ENCODE measurements at regions not wholly inside any gene's neighbourhood (a gene's known extent, or its start where the extent isn't known, plus 50 kb on each side); places are given as distances from the start of the nearest gene placed in this dataset.

DNA sequence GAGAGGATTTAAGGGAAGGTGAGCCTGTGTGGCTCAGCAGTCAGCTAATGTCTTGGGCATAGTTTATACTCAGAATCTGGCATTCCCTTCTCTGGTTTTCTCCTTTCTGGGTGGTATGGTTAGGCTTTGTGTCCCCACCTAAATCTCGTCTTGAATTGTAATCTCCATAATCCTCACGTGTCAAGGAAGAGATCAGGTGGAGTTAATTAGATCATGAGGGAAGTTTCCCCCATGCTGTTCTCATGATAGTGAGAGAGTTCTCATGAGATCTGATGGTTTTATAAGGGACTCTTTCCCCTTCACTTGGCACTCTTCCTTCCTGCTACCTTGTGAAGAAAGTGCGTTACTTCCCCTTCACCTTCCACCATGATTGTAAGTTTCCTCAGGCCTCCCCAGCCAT lies 169.8 kb upstream of the PELI2 start:
- DNase-seq = no peak

DNA sequence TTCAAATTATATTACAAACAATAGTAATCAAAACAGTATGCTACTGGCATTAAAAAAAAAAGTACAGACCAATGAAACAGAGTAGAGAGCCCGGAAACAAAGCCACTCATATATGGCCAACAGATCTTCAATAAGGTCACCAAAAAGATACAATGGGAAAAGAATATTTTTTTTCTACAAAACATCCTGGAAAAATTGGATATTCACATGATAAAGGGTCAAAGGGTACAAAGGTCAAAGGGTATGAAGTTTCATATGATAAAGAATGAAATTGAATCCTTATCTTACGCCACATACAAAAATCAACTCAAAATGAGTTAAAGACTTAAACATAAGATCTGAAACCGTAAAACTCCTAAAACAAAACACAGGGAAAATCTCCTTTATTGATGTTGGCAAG lies 168.5 kb upstream of the PELI2 start:
- no peak for DNase-seq

DNA sequence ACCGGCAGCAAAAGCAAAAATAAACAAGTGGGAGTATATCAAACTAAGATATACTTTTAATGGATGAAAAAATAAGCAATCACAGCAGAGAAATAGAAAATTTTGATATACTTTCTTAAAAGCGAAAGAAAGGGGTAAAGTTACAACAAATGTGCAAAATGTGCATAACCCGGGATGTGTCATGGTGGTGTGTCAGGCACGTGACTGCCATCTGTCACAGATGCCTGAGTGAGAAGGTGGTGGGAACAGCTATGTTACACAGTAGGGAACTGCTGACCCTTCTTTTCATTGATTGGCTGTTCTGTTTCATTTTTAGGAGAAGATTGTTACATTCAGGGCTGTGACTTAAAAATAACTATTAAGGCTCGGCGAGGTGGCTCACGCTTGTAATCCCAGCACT lies 168.1 kb upstream of the PELI2 start:
- no peak for DNase-seq

DNA sequence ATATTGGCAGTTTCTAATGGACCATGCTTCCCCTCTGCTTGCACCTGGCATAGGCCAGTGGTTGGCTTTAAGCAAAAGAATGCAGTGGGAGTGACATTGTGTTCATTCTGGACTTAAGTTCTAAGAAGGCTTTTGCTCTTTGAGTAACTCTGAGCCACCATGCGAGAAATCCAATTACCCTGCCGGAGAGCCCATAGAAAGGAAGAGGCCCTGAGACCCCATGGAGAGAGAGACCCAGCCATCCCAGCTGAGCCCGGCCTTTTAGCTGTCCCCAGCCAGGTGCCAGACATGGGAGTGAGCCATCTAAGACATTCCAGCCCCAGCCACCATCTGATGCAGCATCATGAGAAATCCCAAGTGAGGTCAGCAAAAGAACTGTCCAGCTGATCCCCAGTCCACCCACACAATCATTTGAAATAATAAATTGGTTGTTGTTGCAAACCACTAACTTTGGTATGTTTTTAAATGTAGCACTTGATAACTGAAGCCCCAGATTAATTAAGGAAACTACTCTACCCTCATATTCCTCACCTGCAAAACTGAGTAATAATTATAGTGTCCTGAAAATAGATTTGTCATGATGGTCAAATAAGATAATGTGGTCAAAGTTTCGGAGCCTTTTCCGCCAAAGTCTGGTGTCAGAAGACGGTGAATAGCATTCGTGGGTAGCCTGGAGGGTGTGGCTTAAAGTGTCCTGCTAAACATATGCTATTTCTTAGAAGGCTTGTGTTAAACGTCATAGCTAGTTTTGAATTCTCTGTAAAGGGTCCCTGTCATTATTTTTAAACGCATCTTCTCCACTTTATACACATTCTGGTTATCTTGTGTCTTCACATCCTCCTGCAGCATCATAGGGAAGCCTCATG lies 166.6 kb upstream of the PELI2 start:
- DNase-seq = no peak

DNA sequence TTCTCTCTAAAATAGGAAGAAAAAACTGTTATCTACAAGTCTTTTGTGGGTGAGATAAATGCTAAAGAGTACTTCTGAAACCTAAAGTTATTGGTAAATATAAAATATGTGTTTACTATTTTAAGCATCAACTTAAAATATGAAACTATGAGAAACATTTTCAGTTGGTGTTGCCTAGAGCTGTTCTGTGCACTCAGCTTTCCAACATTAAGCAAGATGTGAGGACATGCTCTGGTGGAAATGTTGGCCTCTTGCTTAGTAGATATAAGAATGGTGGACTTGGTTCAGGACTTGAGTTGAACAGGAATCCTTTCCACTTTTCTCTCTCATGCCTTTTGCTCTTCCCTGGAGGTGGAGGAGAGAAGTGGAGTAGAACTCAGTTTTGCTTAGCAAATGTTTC lies 164.1 kb upstream of the PELI2 start:
- no peak for DNase-seq

DNA sequence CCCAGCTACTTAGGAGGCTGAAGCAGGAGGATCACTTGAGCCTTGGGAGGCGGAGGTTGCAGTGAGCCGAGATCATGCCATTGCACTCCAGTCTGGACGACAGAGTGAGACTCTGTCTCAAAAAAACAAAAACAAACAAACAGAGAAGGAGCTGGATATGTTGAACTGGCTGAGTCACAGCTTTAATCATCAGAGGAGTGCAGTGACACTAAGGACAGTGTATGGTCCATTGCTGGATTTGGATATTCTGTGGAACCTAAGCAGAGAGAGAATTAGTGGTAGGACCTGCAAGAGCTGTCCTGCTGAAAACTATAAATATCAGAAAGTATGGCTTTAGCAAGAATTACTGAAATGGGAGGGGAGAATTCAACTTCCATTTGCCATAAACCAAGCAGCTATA lies 163.0 kb upstream of the PELI2 start:
- no peak for DNase-seq

DNA sequence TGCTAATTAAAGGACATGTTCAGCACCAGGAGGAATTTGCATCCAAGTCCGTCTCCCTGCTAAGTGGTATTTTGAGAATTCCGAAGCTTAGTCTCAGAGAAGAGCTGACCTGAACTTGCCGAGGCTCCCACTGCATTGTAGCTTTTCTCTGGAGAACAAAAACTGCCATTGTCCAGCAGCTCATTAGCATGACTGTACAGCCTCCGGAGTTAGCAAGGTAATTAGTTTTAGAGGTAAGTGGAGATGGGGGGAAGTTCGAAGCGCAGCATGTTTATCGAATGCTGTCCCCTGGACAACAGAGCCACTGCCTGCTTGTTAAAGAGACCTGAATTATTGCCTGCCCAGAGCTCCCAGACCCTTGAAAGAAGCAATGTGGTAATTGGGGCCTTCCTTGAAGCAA lies 160.3 kb upstream of the PELI2 start:
- no peak for DNase-seq

DNA sequence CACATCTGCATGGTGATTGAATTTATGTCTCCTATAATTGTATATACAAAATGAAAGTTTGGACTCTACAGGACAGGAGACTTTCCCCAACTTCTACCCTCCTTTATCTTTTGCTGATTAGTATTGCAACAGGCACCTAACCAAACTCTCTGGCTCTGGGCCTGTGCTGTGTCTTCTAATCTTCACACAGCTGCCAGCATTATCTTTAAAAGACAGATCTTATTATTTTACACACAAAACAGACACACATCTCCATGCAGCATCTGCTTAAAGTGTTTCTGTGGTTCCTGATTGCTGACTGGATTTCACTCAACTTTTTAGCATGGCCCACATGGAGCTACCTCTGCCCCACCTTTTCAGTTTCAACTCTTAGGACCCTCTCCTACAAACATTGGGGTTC lies 154.9 kb upstream of the PELI2 start:
- no peak for DNase-seq

DNA sequence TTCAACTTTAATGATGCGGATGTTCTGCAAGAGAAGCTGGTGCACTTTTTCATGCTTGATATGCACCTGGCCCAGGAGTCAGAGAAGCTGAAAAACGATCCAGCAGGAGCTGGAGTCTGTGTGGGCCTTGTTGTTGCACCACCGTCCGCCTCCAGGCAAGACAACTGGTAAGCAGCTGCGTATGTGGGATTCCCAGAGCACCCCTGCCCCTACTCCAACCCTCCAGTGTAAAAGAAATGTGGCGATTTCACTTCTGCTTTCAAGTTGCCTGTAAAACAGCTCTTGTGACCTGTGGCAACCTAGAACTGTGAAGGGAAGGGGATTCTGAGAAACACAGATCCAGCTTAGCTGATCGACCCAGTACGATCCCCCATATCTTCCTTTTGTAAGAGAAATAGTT lies 154.1 kb upstream of the PELI2 start:
- no peak for DNase-seq

DNA sequence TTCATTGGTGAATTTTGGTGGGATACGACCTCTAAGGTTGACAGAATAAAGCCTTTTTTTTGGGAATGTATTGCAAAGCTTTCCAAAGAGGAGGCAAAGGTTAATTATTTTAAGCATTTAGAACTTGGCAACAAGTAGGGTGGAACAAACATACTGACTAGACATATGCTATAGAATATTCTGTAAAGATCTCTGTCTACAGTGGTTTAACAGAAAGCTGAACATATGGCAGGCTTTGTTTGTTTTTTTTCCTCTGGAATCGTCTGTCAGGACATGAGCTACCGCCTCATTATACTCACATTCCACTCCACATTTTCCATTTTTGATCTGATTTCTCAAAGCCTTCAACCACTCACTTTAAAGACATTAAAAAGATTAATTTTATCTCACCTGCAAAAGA lies 153.4 kb upstream of the PELI2 start:
- DNase-seq = no peak

DNA sequence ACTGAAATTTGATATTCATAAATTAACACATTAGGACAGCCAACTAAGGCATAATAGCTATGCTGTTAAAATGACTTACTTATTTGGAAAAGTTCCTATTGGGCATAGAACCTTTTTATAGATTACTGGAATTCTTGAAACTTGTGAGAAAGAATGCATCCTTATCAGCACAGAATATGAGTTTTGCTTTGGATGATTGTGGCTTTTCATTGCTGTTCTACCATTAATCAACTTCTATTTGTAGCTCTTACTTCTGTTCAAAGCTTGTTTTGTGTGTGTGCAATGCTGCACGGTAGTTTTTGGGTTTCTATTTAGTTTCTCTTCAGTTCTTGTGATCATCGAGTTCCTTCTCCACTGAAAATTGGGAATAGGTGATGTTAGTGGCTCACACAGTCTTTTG lies 152.4 kb upstream of the PELI2 start:
- DNase-seq = no peak

DNA sequence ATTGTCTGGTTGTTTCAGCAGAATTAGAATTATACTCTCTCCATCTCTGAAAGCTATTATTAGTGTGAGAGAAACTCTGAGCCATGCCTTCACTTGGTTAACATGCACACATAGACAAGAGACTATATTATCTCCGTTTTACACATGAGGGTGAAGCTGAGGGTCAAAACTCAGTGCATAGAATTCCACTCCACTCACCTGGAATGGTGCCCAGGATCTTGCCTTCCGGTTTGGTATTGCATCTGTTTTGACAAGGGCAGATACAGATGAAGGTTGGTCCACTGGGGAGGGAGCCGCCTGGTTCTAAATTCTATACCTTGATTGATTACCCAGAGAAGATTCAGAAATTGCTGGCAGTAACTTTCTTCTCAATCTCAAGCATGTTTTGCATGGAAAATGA lies 149.5 kb upstream of the PELI2 start:
- DNase-seq = no peak

DNA sequence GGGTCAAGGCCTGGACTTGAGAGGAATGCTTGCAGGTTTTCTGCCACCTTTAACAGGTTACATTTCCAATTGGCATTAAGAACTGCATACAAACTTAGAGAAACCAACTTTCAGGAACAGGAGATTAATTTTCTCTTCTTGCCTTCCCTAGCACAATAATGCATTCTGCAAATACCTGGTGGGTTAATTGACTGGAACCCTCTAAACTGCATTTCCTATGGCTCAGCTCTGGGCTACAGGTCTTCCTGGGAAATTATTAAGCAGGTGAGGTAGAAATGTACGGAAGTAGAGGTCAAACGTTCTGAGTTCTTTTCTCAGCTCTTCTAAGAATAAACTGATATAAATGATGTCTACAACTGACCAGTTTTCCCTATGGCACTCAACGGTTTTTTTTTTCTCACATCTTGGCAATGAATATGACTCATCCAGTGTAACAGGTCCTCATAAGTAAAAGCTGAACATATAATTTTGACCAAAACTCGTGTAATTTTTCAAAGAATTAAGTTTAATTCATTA lies 144.9 kb upstream of the PELI2 start:
- no peak for DNase-seq

DNA sequence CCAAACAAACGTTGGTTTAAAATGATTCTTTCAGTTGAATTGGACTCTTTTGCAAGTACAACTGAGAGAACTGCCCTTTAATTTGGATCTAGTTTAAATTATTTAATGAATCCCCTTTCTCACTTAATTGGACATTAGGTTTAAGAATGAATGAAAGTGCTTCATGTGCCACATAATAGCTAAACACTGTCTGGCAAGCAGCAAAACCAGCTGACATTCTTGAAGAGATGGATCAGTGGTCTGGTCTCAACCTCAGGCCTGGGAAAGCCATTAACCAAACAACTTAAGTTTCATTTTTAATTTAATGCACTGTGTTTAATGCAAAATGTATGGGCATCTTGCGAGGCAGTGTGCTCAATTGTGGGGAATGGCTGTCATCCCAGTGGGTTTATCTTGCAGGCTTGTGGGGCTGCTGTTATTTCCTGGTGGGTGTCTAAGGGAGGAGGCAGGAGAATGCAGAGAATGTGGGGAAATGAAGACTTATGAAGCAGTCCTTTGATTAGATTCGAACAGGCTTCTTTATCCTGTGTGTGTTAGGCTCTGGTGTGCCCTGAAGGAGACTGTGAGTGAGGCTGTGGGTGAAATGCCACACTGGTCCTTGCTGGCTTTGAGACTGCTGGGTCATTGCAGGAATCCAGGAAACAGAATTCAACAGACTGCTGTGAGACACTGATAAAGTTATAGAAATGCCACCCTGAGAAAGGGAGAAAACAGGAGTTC lies 144.1 kb upstream of the PELI2 start:
- DNase-seq = no peak

DNA sequence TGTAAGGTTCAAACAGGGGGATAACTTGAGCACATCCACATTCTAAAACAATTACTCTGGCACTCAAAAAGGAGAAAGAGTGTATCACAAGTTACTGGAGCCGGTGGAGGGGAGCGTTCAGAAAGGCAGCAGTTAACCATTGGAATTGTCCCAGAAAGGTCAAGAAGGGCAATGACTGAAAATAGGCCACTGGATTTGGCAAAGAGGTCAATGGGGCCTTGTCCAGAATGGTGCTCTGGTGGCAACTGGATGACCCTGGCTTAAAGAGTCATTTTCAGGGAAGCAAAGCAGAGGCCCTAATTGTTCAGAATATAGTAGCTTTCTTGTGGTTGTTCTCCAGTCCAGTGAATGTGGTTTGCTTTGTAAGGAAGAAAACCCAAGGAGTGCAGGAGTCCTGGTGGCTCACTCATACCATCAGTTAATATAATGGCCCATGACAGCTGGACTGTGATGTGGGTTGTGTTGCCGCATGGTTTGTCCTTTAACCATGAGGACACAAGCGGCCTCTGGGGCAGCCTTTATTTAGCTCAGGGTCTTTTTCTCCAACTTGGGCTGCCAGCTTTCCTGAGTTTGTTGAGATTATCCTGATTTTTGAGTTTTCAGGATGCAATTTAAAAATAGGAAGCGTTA lies 142.8 kb upstream of the PELI2 start:
- no peak for DNase-seq

DNA sequence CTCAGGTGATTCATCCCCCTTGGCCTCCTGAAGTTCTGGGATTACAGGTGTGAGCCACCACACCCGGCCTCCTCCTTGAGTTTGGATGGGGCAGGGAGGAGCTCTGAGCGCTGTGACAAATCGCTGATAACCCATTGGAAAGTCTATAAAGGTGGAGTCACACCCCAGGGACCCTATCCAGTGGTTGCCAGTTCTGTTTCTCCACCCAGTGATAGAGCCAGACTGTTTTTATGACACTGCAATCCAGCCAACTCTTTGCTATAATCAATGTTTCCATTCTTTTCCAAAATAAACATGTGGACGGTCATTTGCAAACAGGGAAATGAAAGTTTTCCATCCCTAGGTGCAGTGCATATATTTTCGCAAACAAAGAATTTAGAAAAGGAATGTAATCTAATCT lies 142.0 kb upstream of the PELI2 start:
- DNase-seq = no peak

DNA sequence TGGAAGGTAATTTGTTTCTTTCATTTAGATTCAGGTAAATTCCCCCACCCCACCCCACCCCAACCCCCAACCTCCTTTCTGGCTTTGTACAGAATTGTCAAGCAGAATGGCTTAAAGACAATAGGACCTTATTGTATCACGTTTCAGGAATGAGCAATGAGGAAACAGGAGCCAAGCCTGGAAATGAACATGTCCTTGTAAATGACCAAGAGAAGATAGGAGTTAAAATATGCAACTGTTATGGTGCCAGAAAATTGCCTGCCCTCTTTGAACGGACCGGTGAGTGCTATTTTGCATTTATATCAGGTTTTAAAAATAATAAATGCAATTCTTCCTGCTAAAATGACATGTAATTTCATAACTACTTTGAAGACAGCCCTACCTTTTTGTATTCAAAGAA lies 141.6 kb upstream of the PELI2 start:
- no peak for DNase-seq

DNA sequence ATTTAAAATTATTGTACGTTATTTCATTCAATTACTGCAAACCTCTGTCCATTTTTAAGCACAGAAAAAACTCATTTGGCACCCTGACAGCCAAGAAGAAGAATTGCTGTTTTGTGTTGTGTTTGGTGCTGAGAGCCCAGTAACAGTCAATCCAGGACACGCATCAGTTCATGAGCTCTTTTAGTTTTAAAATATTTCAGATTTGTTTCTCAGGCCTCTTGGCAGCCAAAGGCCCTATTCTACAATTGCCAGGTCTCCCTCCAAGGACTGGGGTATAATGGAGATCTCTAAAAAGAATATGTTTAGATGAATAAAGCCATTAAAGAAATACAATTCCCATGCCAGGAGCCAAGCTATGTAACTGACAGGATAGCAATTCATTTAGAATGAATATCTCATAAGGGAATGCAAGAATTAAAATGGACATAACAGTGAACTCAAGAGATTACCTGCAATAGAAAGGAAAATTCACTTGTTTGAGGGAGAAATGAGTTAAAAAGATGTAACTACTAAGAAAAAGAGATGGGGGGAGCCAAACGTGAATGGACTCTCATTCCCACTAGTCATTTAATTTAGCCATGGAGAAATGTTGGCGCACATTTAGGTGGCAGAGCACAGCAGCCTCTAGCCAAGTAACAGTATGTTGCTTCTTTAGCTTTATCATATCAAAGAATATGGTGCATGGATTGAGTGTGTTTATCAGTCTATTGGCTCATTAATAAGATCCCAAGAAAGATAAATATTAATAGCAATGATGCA lies 140.6 kb upstream of the PELI2 start:
- no peak for DNase-seq

DNA sequence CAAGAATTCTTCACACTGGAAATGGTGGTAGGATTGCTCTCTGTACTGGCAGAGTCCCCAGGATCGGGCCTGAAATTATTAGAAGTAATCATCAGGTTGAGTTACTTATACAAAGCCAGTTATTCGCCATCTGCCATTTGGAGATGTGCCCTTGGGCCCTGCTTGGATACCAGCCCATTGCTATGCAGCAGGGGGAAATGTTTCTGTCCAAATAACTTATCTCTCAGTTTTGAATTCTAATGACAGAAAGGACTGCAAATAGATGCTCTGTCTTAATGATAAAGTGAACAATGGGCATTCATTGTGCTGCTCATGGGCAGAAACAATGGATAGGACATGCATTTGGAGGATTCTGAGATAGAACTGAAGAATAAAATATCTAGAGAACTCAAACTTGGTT lies 139.1 kb upstream of the PELI2 start:
- no peak for DNase-seq

DNA sequence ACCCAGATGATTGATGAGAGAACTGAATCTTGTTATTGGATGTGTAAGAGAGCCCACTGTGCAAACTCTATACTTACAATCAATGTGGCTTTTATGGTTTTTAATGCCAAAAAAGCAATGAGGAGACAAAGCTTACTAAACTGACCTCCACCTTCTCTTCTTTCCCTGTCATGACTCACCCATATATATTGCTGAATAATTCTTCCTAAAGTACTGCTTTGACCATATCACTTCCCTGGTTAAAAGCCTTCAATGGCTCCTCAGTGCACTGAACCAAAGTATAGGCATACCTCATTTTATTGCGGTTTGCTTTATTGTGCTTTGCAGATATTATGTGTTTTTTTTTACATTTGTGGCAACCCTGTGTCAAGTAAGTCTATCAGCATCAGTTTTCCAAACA lies 138.4 kb upstream of the PELI2 start:
- DNase-seq = no peak

DNA sequence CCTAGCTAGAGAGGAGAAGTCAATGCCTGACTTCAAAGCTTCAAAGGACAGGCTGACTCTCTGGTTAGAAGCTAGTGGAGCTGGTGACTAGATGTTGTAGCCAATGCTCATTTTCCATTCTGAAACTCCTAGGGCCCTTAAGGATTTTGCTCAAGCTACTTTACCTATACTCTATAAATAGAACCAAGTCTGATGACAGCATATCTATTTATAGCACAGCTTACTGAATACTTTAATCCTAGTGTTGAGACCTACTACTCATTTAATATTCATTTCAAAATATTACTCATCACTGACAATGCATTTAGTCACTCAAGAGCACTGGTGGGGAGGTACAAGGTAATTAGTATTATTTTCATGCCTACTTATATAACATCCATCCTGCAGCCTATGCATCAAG lies 137.2 kb upstream of the PELI2 start:
- no peak for DNase-seq

DNA sequence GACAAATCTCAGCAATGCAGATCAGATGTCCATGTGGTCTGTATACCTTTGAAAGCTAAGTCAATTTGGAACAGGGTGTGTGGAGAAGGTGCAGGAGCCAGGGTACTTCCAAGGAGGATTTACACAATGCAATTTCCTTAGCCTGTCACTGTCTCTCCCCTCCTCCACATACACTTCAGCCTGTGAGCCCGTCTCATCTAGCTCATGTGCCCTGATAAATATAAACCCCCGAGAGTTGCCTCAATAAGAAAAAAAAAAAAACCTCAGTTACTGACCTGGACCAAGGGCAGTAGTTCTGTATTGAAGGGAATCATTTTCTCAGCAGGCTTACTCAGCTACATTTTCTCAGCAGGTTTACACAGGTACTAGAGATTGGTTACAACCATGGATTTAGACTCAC lies 132.1 kb upstream of the PELI2 start:
- DNase-seq = no peak

DNA sequence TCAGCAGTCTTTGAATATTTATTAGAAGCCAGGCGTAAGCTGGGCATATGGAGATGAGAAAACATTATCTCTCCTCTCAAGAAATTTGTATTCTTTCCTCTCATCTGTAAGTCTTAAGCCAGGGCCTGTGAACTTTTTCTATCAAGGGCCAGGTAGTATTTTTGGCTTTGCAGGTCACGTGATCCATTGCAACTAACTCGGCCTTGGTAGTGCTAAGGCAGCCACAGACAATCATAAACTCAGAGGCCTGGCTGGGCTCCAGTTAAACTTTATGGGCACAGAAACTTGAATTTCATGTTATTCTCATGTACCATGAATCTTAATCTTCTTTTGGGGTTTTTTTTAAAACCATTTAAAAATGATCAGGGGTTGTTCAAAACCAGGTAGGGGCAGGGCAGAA lies 117.4 kb upstream of the PELI2 start:
- DNase-seq = no peak

Data from CD4-positive, alpha-beta T cell treated with Interferon gamma for 1 hour (primary cell).